H1 (cell line): ENCODE measurements at regions not wholly inside any gene's neighbourhood (a gene's known extent, or its start where the extent isn't known, plus 50 kb on each side); places are given as distances from the start of the nearest gene placed in this dataset.

Experiments
- CTCF ChIA-PET: fragments of 300-600 bp; sonication (Branson Sonifier 250); formaldehyde crosslinking; loops from one replicate; lab custom pipeline; 2021; ENCODE audit not compliant: partially characterized antibody; lab: Charles Lee
- POLR2A ChIA-PET: fragments of 300-600 bp; sonication (Branson Sonifier 250); formaldehyde crosslinking; loops from one replicate; lab custom pipeline; 2021; ENCODE audit warnings: inconsistent platforms; ENCODE audit not compliant: partially characterized antibody; lab: Charles Lee
- DNase-seq, 2 experiments: peaks; one replicate each; pipeline versions ENCODE4 v3.0.0 to v3.0.0-alpha.2; 2010 to 2022; ENCODE audit warnings: low spot score in 2 of 2, low read depth in 1 of 2, mixed read lengths in 1 of 2
- FAIRE-seq: peaks from 2 replicates; lab custom pipeline; 2011; peaks lifted over from hg19 to GRCh38; lab: Jason Lieb, UNC
- H2AFZ ChIP-seq: 2 replicates; pipeline ENCODE4 v1.8.1; 2012; ENCODE audit warnings: low read length, inconsistent platforms
- H2AK5ac ChIP-seq: 2 replicates; pipeline ENCODE4 v1.6.1; 2013; ENCODE audit warnings: low read depth, low read length
- H2BK120ac ChIP-seq: replicated peaks from 2 replicates; pipeline ENCODE3; 2013; ENCODE audit warnings: low read depth, low read length, inconsistent platforms
- H2BK12ac ChIP-seq: 2 replicates; pipeline ENCODE4 v1.6.1; 2013; ENCODE audit warnings: low read depth, low read length
- H2BK15ac ChIP-seq: 2 replicates; pipeline ENCODE4 v1.6.1; 2013; ENCODE audit warnings: low read length
- H2BK20ac ChIP-seq: 2 replicates; pipeline ENCODE4 v1.6.1; 2013; ENCODE audit warnings: low read length
- H2BK5ac ChIP-seq: 2 replicates; pipeline ENCODE4 v1.6.1; 2013; ENCODE audit warnings: low read depth, low read length
- H3K14ac ChIP-seq: 2 replicates; pipeline ENCODE4 v1.6.1; 2013; ENCODE audit warnings: inconsistent platforms; ENCODE audit not compliant: insufficient read length
- H3K18ac ChIP-seq: 2 replicates; pipeline ENCODE4 v1.6.1; 2013; ENCODE audit warnings: low read length; ENCODE audit errors: extremely low read depth
- H3K23ac ChIP-seq: 2 replicates; pipeline ENCODE4 v1.6.1; 2013; ENCODE audit warnings: inconsistent platforms; ENCODE audit not compliant: insufficient read length
- H3K23me2 ChIP-seq: 2 replicates; pipeline ENCODE4 v1.6.1; 2013; ENCODE audit warnings: low read depth, low read length
- H3K27ac ChIP-seq: 2 replicates; pipeline ENCODE4 v1.6.1; 2011; ENCODE audit warnings: low read depth, low read length, inconsistent platforms
- H3K27me3 ChIP-seq, 4 experiments: replicated peaks in 1 of 4; 1 replicate in 1 of 4; 2 replicates in 3 of 4; pipeline versions ENCODE4 v1.6.1 to v1.8.1; 2011 to 2013; ENCODE audit warnings: low read length in 3 of 4, mild to moderate bottlenecking in 3 of 4, inconsistent platforms in 2 of 4, mixed read lengths in 2 of 4, moderate library complexity in 1 of 4; ENCODE audit not compliant: control insufficient read depth in 3 of 4, insufficient read depth in 3 of 4; ENCODE audit errors: extremely low read depth in 1 of 4
- H3K36me3 ChIP-seq, 4 experiments: 2 replicates each; pipeline versions ENCODE4 v1.6.1 to v1.8.1; 2011 to 2013; ENCODE audit warnings: mild to moderate bottlenecking in 4 of 4, low read length in 3 of 4, moderate library complexity in 2 of 4, control low read depth in 1 of 4, inconsistent platforms in 1 of 4; ENCODE audit not compliant: insufficient read depth in 4 of 4, control insufficient read depth in 2 of 4
- H3K4ac ChIP-seq: replicated peaks from 2 replicates; pipeline ENCODE3; 2013; ENCODE audit warnings: low read length, low read depth, mixed read lengths, inconsistent platforms; ENCODE audit not compliant: insufficient read length
- H3K4me1 ChIP-seq, 4 experiments: replicated peaks in 1 of 4; 1 replicate in 1 of 4; 2 replicates in 3 of 4; pipeline versions ENCODE4 v1.6.1 to v1.8.1; 2011 to 2013; ENCODE audit warnings: low read length in 3 of 4, inconsistent platforms in 2 of 4, mixed read lengths in 1 of 4; ENCODE audit not compliant: insufficient read depth in 4 of 4, control insufficient read depth in 3 of 4
- H3K4me2 ChIP-seq, 2 experiments: 2 replicates each; pipeline versions ENCODE4 v1.6.1 to v1.8.1; 2011 to 2013; ENCODE audit warnings: low read depth in 2 of 2, low read length in 2 of 2, control low read depth in 1 of 2, inconsistent platforms in 1 of 2, mild to moderate bottlenecking in 1 of 2; ENCODE audit not compliant: insufficient read depth in 1 of 2
- H3K4me3 ChIP-seq, 4 experiments: fragments of 200-600, 300-600 bp in 1 of 4; sonication (generic), shearing (Covaris generic), sonication (Bioruptor Twin) in 1 of 4; 2 replicates each; pipeline versions ENCODE4 v1.5.1 to v1.8.1; 2011 to 2016; ENCODE audit warnings: low read length in 4 of 4, low read depth in 3 of 4, control low read depth in 2 of 4, inconsistent platforms in 2 of 4, mild to moderate bottlenecking in 2 of 4, mixed read lengths in 1 of 4, moderate library complexity in 1 of 4; ENCODE audit not compliant: insufficient read depth in 2 of 4; ENCODE audit errors: extremely low read depth in 1 of 4
- H3K56ac ChIP-seq: replicated peaks from 2 replicates; pipeline ENCODE3; 2013; ENCODE audit warnings: low read depth, mild to moderate bottlenecking, mixed read lengths, low read length, inconsistent platforms; ENCODE audit not compliant: insufficient read length
- H3K79me1 ChIP-seq: 2 replicates; pipeline ENCODE4 v1.6.1; 2013; ENCODE audit warnings: low read depth, low read length, control low read depth
- H3K79me2 ChIP-seq, 2 experiments: 2 replicates each; pipeline versions ENCODE4 v1.6.1 to v1.8.1; 2012 to 2013; ENCODE audit warnings: low read length in 2 of 2, mild to moderate bottlenecking in 2 of 2, inconsistent platforms in 1 of 2; ENCODE audit not compliant: insufficient read depth in 2 of 2, control insufficient read depth in 1 of 2
- H3K9ac ChIP-seq, 4 experiments: replicated peaks in 1 of 4; 1 replicate in 1 of 4; 2 replicates in 3 of 4; pipeline versions ENCODE4 v1.6.1 to v1.8.1; 2011 to 2013; ENCODE audit warnings: low read depth in 3 of 4, low read length in 3 of 4, control low read depth in 2 of 4, mild to moderate bottlenecking in 2 of 4, moderate library complexity in 2 of 4, inconsistent platforms in 1 of 4; ENCODE audit errors: extremely low read depth in 1 of 4
- H3K9me3 ChIP-seq, 2 experiments: 2 replicates each; pipeline versions ENCODE4 v1.6.1 to v1.8.1; 2012 to 2013; ENCODE audit warnings: mild to moderate bottlenecking in 2 of 2, moderate library complexity in 2 of 2, control low read depth in 1 of 2, inconsistent platforms in 1 of 2, low read depth in 1 of 2, low read length in 1 of 2, mixed read lengths in 1 of 2; ENCODE audit not compliant: insufficient read depth in 2 of 2
- H4K20me1 ChIP-seq, 2 experiments: replicated peaks in 1 of 2; 2 replicates each; pipeline versions ENCODE3 to v1.8.1; 2011 to 2013; ENCODE audit warnings: inconsistent platforms in 2 of 2, low read length in 2 of 2, mild to moderate bottlenecking in 1 of 2; ENCODE audit not compliant: insufficient read depth in 2 of 2, control insufficient read depth in 1 of 2
- H4K5ac ChIP-seq: 2 replicates; pipeline ENCODE4 v1.6.1; 2013; ENCODE audit warnings: low read length, low read depth, mixed read lengths, inconsistent platforms; ENCODE audit not compliant: insufficient read length
- H4K8ac ChIP-seq: 2 replicates; pipeline ENCODE4 v1.8.0; 2013; ENCODE audit warnings: mild to moderate bottlenecking, moderate library complexity, low read length, inconsistent platforms; ENCODE audit not compliant: insufficient read depth; ENCODE audit errors: extremely low read depth
- H4K91ac ChIP-seq: replicated peaks from 2 replicates; pipeline ENCODE3; 2013; ENCODE audit warnings: low read length, mixed read lengths, inconsistent platforms; ENCODE audit not compliant: insufficient read length
- BRCA1 ChIP-seq: IDR thresholded peaks from 2 replicates; pipeline ENCODE4 v1.6.1; 2012; ENCODE audit warnings: low read depth, low read length, improper control_type of control experiment
- CBX5 ChIP-seq: fragments of 300-800, 300-1000 bp; sonication (generic); IDR thresholded peaks from 2 replicates; pipeline ENCODE4 v1.7.1; 2016; ENCODE audit warnings: antibody characterized with exemption, low read length, low read depth
- CEBPB ChIP-seq: IDR thresholded peaks from 2 replicates; pipeline ENCODE4 v1.6.1; 2012; ENCODE audit warnings: low read depth, low read length
- FOSL1 ChIP-seq: IDR thresholded peaks from 2 replicates; pipeline ENCODE4 v1.6.1; 2011; ENCODE audit warnings: mild to moderate bottlenecking, low read depth, low read length, moderate library complexity; ENCODE audit not compliant: insufficient read depth
- JUN ChIP-seq: IDR thresholded peaks from 2 replicates; pipeline ENCODE4 v1.6.1; 2011; ENCODE audit warnings: low read depth, mild to moderate bottlenecking, improper control_type of control experiment, low read length
- KDM4A ChIP-seq: IDR thresholded peaks from one replicate; pipeline ENCODE4 v1.7.1; 2012; ENCODE audit warnings: low read depth, mild to moderate bottlenecking, moderate library complexity, low read length, inconsistent platforms; ENCODE audit not compliant: severe bottlenecking
- NANOG ChIP-seq: IDR thresholded peaks from 2 replicates; pipeline ENCODE4 v1.6.1; 2011; ENCODE audit warnings: low read length, low read depth, mild to moderate bottlenecking, inconsistent platforms; ENCODE audit not compliant: insufficient read depth, poor library complexity, severe bottlenecking
- POLR2A ChIP-seq, 2 experiments: IDR thresholded peaks; 1 replicate in 1 of 2; 2 replicates in 1 of 2; pipeline ENCODE4 v1.6.1; 2011; ENCODE audit warnings: low read depth in 2 of 2, low read length in 2 of 2, mild to moderate bottlenecking in 2 of 2; ENCODE audit errors: control extremely low read depth in 1 of 2
- RNF2 ChIP-seq: fragments of 200-900, 300-1000 bp; sonication (generic); IDR thresholded peaks from 2 replicates; pipeline ENCODE4 v1.7.1; 2016; ENCODE audit warnings: borderline replicate concordance, low read depth, mild to moderate bottlenecking, antibody characterized with exemption, low read length; ENCODE audit not compliant: poor library complexity, severe bottlenecking; ENCODE audit errors: missing control alignments
- SP1 ChIP-seq: IDR thresholded peaks from 2 replicates; pipeline ENCODE4 v1.6.1; 2011; ENCODE audit warnings: low read depth, low read length
- TAF1 ChIP-seq: IDR thresholded peaks from 2 replicates; pipeline ENCODE4 v1.6.1; 2011; ENCODE audit warnings: mild to moderate bottlenecking, low read depth, low read length
- WGBS, 2 experiments: shearing (Covaris generic) in 1 of 2; methylation state at CpG; one replicate each; pipeline versions ENCODE4 v1.1.6 to v1.1.7; 2013 to 2015; ENCODE audit warnings: low lambda C conversion rate in 2 of 2, mixed read lengths in 2 of 2, inconsistent platforms in 1 of 2, low coverage in 1 of 2, missing lambda C conversion rate in 1 of 2; ENCODE audit not compliant: insufficient replicate concordance in 2 of 2, insufficient coverage in 1 of 2, insufficient read length in 1 of 2; ENCODE audit errors: extremely low coverage in 1 of 2, missing lambda C conversion rate in 1 of 2; 5-methylcytosine and 5-hydroxymethylcytosine counted together
- TF ChIP-seq, protein P1 (sequence below): IDR thresholded peaks from 2 replicates; pipeline ENCODE4 v1.6.1; 2012; ENCODE audit warnings: low read length, inconsistent platforms

DNA sequence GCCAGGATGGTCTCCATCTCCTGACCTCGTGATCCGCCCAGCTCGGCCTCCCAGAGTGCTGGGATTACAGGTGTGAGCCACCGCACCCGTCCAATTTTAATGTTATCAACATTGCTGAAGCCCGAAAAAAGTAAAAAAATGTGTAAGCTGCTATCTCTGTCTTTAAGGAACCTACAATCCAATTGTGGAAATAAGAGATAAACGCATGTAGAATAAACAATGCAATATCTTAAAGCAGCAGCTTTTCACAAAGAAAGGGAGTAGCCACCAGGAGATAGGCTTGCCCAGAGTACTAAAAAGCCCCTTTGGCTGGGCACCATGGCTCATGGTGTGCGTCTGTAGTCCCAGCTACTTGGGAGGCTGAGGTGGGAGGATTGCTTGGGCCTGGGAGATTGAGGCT, 282.9 kb upstream of the LYZL1 start:
- Histone ChIP-seq H3K4ac (no peak overlapping the region), H2AFZ (no peak overlapping the region), H2BK15ac (no peak overlapping the region), H3K23me2 (no peaks in the 10 kb centered on the region), H2BK120ac (no peak overlapping the region), H3K79me1 (no peaks in the 10 kb centered on the region), H4K20me1 (no peaks in the 10 kb centered on the region), H3K27me3 (no peaks in the 10 kb centered on the region), H3K27ac (no peak overlapping the region), H2AK5ac (no peak overlapping the region), H2BK12ac (no peak overlapping the region), H3K14ac (no peak overlapping the region), H3K23ac (no peak overlapping the region), H3K36me3 (no peaks in the 10 kb centered on the region), H2BK20ac (no peak overlapping the region), H3K4me3 (no peak overlapping the region), H3K18ac (no peak overlapping the region), H3K4me1 (no peaks in the 10 kb centered on the region), H3K4me2 (no peak overlapping the region), H3K9ac (no peak overlapping the region), H4K91ac (no peak overlapping the region), H3K79me2 (no peaks in the 10 kb centered on the region), H3K9me3 (no peaks in the 10 kb centered on the region; a peak in 1 of 4 replicates), H4K5ac (no peak overlapping the region), H3K56ac (no peak overlapping the region), H2BK5ac (no peak overlapping the region), H4K8ac (no peak overlapping the region)
- FAIRE-seq (no peak), DNase-seq (no peak)
- ChIA-PET POLR2A (no interaction called here), CTCF (interaction anchor here (1.0 kb wide), 1 partner anchor 381 kb away, joined by 3 read pairs; no protein-coding TSS in a partner anchor)
- WGBS, 2 experiments = 74% methylated on average over 8 of the region's 8 CpGs; no CpG with 5 or more reads in 1 of the 2 experiments
- TF ChIP-seq CEBPB (no peak), POLR2A (IDR thresholded peaks at IDR 0.05; ENCODE audit: control extremely low read depth in 1 of 2, low read depth in 2 of 2, low read length in 2 of 2) (no peak), RNF2 (no peak), NANOG (no peak), JUN (no peak), CBX5 (no peak), KDM4A (no peak), BRCA1 (no peak), FOSL1 (no peak), TAF1 (no peak), SP1 (no peak)
- TF ChIP-seq, protein P1, sequence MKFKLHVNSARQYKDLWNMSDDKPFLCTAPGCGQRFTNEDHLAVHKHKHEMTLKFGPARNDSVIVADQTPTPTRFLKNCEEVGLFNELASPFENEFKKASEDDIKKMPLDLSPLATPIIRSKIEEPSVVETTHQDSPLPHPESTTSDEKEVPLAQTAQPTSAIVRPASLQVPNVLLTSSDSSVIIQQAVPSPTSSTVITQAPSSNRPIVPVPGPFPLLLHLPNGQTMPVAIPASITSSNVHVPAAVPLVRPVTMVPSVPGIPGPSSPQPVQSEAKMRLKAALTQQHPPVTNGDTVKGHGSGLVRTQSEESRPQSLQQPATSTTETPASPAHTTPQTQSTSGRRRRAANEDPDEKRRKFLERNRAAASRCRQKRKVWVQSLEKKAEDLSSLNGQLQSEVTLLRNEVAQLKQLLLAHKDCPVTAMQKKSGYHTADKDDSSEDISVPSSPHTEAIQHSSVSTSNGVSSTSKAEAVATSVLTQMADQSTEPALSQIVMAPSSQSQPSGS = no peak
